ENCODE measurements at regions not wholly inside any gene's neighbourhood (a gene's known extent, or its start where the extent isn't known, plus 50 kb on each side); places are given as distances from the start of the nearest gene placed in this dataset.

DNA sequence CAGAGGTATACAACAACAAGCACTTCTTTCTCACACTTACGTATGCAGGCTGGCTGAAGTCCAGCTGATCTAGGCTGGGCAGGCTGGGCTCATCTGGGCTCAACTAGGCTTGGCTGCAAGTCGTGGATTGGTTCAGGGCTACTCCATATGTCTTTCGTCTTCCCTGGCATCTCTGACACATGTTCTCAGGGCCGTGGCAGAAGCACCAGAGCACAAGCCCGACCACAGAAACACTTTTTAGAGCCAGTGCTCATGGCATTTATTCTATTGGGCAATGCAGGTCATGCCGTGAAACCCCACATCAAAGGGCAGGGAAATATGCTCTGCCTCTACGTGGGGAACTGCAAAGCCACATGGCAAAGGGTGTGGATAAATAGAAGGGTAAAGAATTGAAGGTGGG is 93.8 kb downstream of the RIN2 start:
- TF ChIP-seq, protein P1, sequence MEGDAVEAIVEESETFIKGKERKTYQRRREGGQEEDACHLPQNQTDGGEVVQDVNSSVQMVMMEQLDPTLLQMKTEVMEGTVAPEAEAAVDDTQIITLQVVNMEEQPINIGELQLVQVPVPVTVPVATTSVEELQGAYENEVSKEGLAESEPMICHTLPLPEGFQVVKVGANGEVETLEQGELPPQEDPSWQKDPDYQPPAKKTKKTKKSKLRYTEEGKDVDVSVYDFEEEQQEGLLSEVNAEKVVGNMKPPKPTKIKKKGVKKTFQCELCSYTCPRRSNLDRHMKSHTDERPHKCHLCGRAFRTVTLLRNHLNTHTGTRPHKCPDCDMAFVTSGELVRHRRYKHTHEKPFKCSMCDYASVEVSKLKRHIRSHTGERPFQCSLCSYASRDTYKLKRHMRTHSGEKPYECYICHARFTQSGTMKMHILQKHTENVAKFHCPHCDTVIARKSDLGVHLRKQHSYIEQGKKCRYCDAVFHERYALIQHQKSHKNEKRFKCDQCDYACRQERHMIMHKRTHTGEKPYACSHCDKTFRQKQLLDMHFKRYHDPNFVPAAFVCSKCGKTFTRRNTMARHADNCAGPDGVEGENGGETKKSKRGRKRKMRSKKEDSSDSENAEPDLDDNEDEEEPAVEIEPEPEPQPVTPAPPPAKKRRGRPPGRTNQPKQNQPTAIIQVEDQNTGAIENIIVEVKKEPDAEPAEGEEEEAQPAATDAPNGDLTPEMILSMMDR (conservative IDR thresholded peaks at IDR 0.05), result no peak
- TF ChIP-seq EZH2 (IDR thresholded peaks at IDR 0.05; ENCODE audit: low read depth), result no peak
